Pulmonary artery endothelial cell (primary cell): ENCODE measurements at regions not wholly inside any gene's neighbourhood (a gene's known extent, or its start where the extent isn't known, plus 50 kb on each side); places are given as distances from the start of the nearest gene placed in this dataset.

ENCODE experiments used
- DNase-seq: peaks from one replicate; pipeline ENCODE4 v3.0.0-alpha.2; 2011; ENCODE audit warnings: low read depth, low spot score

DNA sequence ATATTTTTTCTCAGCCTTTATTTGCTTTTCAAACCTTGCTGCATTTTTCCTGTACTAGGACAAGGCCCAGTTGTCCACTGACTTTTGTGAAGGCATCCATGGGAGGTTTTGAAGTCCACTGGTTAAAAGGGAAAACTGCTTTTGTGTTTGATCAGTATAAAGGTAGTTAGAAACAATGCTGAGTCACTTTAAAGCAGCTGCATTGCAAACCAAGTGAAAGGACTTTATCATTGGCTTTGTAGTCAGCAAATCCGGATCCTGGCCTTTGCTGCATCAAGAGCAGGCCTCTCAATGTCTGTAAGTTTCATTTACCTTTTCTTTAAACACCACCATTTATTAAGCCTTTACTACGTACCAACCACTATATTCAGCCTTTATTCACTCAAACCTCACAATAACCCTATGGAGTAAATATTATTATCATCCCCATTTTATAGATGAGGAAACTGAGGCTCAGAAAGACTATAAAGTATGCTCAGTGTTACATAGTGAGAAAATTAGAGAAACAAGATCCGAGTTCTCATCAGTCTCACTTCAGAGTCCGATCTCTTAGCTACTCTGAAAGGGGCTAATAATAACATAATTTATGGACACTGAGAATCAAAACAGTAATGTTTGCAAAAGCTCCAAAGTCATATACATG is 60.6 kb upstream of the HSD17B12 start:
- no peak for DNase-seq

DNA sequence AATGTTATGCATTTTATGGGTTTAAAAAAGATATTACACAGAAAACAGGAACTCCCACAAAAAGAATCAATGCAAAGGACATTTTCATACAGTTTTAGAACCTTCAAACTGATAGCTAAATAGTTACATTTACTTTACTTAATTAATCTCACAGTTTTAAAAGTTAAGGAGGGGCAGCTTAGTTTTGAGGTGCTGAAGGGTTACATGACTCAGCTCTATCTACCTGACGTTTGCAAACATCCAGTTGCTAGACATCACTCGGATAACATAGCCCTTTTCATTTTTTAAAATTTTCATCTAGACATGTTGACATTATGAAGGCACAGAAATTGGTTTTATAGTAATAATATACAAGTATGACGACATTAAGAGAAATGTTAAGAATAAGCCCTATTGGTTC is 53.7 kb upstream of the HSD17B12 start:
- DNase-seq: no peak
